ENCODE measurements at regions not wholly inside any gene's neighbourhood (a gene's known extent, or its start where the extent isn't known, plus 50 kb on each side); places are given as distances from the start of the nearest gene placed in this dataset.

GRCh38 chr5:11973469-11973868, 69.2 kb upstream of the CTNND2 start:
- no peak for TF ChIP-seq CTCF (IDR thresholded peaks at IDR 0.05; ENCODE audit: control insufficient read depth, insufficient read depth, low read depth, low read length, missing control alignments)
- no peak for DNase-seq (ENCODE audit: low read depth)
- H3K4me3 ChIP-seq (ENCODE audit: control insufficient read depth, low read depth, low read length): no peak overlapping the region

GRCh38 chr5:11963227-11963626, 59.0 kb upstream of the CTNND2 start:
- no peak for DNase-seq (ENCODE audit: low read depth)
- no peak overlapping the region for H3K4me3 ChIP-seq (ENCODE audit: control insufficient read depth, low read depth, low read length)
- no peak for TF ChIP-seq CTCF (IDR thresholded peaks at IDR 0.05; ENCODE audit: control insufficient read depth, insufficient read depth, low read depth, low read length, missing control alignments)

- DNase-seq (ENCODE audit: low read depth): no peak
- H3K4me3 ChIP-seq (ENCODE audit: control insufficient read depth, low read depth, low read length): no peak overlapping the region
- TF ChIP-seq CTCF (IDR thresholded peaks at IDR 0.05; ENCODE audit: control insufficient read depth, insufficient read depth, low read depth, low read length, missing control alignments): no peak
Observed at GRCh38 chr5:11962122-11962521, 57.9 kb upstream of the CTNND2 start.

GRCh38 chr5:11958321-11958720, 54.1 kb upstream of the CTNND2 start:
- no peak for TF ChIP-seq CTCF (IDR thresholded peaks at IDR 0.05; ENCODE audit: control insufficient read depth, insufficient read depth, low read depth, low read length, missing control alignments)
- no peak for DNase-seq (ENCODE audit: low read depth)
- H3K4me3 ChIP-seq (ENCODE audit: control insufficient read depth, low read depth, low read length): no peak overlapping the region

- no peak overlapping the region for H3K4me3 ChIP-seq (ENCODE audit: control insufficient read depth, low read depth, low read length)
- no peak for TF ChIP-seq CTCF (IDR thresholded peaks at IDR 0.05; ENCODE audit: control insufficient read depth, insufficient read depth, low read depth, low read length, missing control alignments)
- DNase-seq (ENCODE audit: low read depth): no peak
Observed at GRCh38 chr5:11955331-11955730, 51.1 kb upstream of the CTNND2 start.

Data from AG09309 (cell line).